ENCODE measurements at regions not wholly inside any gene's neighbourhood (a gene's known extent, or its start where the extent isn't known, plus 50 kb on each side); places are given as distances from the start of the nearest gene placed in this dataset.

GRCh38 chr15:93496888-93497287 lies 407.9 kb upstream of the RGMA start:
- TF ChIP-seq SIN3A (IDR thresholded peaks at IDR 0.05; ENCODE audit: borderline replicate concordance, insufficient read depth, low read length): no peak
- no peak for TF ChIP-seq TAF1 (IDR thresholded peaks at IDR 0.05; ENCODE audit: borderline replicate concordance, insufficient read depth, low read length)
- no peak for TF ChIP-seq FOXP2 (optimal IDR thresholded peaks at IDR 0.05; ENCODE audit: borderline replicate concordance, extremely low read depth, extremely low read length, insufficient read depth)
- TF ChIP-seq POLR2AphosphoS5 (IDR thresholded peaks at IDR 0.05; ENCODE audit: low read depth, low read length): no peak
- TF ChIP-seq REST (IDR thresholded peaks at IDR 0.05; ENCODE audit: insufficient read depth in 1 of 2, low read depth in 2 of 2, low read length in 2 of 2): no peak

- TF ChIP-seq POLR2AphosphoS5 (IDR thresholded peaks at IDR 0.05; ENCODE audit: low read depth, low read length) (no peak), SIN3A (IDR thresholded peaks at IDR 0.05; ENCODE audit: borderline replicate concordance, insufficient read depth, low read length) (no peak), REST (IDR thresholded peaks at IDR 0.05; ENCODE audit: insufficient read depth in 1 of 2, low read depth in 2 of 2, low read length in 2 of 2) (no peak), TAF1 (IDR thresholded peaks at IDR 0.05; ENCODE audit: borderline replicate concordance, insufficient read depth, low read length) (no peak), FOXP2 (optimal IDR thresholded peaks at IDR 0.05; ENCODE audit: borderline replicate concordance, extremely low read depth, extremely low read length, insufficient read depth) (no peak)
Observed at GRCh38 chr15:93495799-93496637, 407.0 kb upstream of the RGMA start.

GRCh38 chr15:93493172-93493571 lies 404.2 kb upstream of the RGMA start:
- no peak for TF ChIP-seq FOXP2 (optimal IDR thresholded peaks at IDR 0.05; ENCODE audit: borderline replicate concordance, extremely low read depth, extremely low read length, insufficient read depth)
- TF ChIP-seq REST (IDR thresholded peaks at IDR 0.05; ENCODE audit: insufficient read depth in 1 of 2, low read depth in 2 of 2, low read length in 2 of 2): no peak
- TF ChIP-seq TAF1 (IDR thresholded peaks at IDR 0.05; ENCODE audit: borderline replicate concordance, insufficient read depth, low read length): no peak
- no peak for TF ChIP-seq POLR2AphosphoS5 (IDR thresholded peaks at IDR 0.05; ENCODE audit: low read depth, low read length)
- TF ChIP-seq SIN3A (IDR thresholded peaks at IDR 0.05; ENCODE audit: borderline replicate concordance, insufficient read depth, low read length): no peak

- TF ChIP-seq POLR2AphosphoS5 (IDR thresholded peaks at IDR 0.05; ENCODE audit: low read depth, low read length) (no peak), FOXP2 (optimal IDR thresholded peaks at IDR 0.05; ENCODE audit: borderline replicate concordance, extremely low read depth, extremely low read length, insufficient read depth) (no peak), SIN3A (IDR thresholded peaks at IDR 0.05; ENCODE audit: borderline replicate concordance, insufficient read depth, low read length) (no peak), TAF1 (IDR thresholded peaks at IDR 0.05; ENCODE audit: borderline replicate concordance, insufficient read depth, low read length) (no peak), REST (IDR thresholded peaks at IDR 0.05; ENCODE audit: insufficient read depth in 1 of 2, low read depth in 2 of 2, low read length in 2 of 2) (no peak)
Observed at GRCh38 chr15:93491291-93491690, 402.3 kb upstream of the RGMA start.

Measured in PFSK-1 (cell line).